Activated naive CD4-positive, alpha-beta T cell treated with anti-CD3 and anti-CD28 coated beads, Interleukin-2, amount 50 U/mL, for 72 hours (primary cell): ENCODE measurements at regions not wholly inside any gene's neighbourhood (a gene's known extent, or its start where the extent isn't known, plus 50 kb on each side); places are given as distances from the start of the nearest gene placed in this dataset.

Experiments used
- ATAC-seq, 2 donors: fragments of 150-1000 bp; cut with Tn5 transposase; 2 replicates each; pipeline ENCODE4 v1.10.0; 2021; ENCODE audit warnings: mild to moderate bottlenecking in 2 of 2, moderate library complexity in 2 of 2
- DNase-seq, 2 donors: peaks; one replicate each; pipeline ENCODE4 v3.0.0; 2021 to 2022; ENCODE audit warnings: low spot score in 2 of 2
- H3K27ac Mint-ChIP-seq, 2 donors: one replicate each; pipeline ENCODE4 v1.8.0; 2022; ENCODE audit warnings: mild to moderate bottlenecking in 2 of 2, mixed read lengths in 2 of 2
- H3K36me3 Mint-ChIP-seq, 2 donors: one replicate each; pipeline ENCODE4 v1.8.0; 2022; ENCODE audit warnings: mixed read lengths in 2 of 2
- H3K9me3 Mint-ChIP-seq, 2 donors: one replicate each; pipeline ENCODE4 v1.8.0; 2022; ENCODE audit warnings: mixed read lengths in 2 of 2

DNA sequence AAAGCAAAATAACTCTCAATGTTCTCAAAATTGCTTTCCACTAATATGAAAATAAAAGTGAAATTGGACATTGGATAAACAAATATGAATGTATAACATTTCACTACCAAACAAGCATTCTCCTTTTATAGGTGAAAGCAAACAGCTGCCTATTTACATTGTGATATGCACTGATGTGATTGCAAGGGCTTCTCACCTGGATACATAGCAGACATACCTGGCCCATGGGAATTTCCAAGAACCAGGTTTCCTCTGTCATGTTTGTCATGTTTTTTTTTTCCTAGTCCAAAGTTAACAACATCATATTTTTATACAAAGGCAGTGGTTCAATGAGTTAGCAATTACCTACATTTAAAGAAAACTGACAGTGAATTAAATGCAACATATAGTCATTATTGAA, 228.5 kb downstream of the ANKRD50 start:
- no peaks in the 10 kb centered on the region for H3K9me3 Mint-ChIP-seq
- DNase-seq = no peak
- ATAC-seq = no peak
- H3K27ac Mint-ChIP-seq = no peak overlapping the region
- H3K36me3 Mint-ChIP-seq = no peaks in the 10 kb centered on the region

DNA sequence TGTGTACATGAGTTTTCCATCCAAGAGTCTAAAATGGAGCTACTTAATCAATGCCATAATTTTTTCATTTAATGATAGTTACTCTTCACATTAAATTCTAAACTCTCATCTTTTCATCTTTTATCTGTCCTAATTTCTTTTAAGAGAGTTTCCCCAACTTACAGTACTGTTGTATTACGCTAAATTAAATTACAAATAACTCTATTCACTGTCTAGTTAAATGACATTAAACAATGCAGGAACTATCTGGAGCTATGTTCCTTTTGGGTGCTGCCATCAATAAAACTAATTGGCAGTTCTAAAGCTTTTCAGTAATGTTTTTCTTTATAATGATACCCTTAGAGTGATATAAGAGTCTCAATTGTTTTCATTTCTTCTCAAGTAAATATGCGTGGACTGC, 227.6 kb downstream of the ANKRD50 start:
- DNase-seq (no peak), ATAC-seq (no peak)
- Mint-ChIP-seq H3K27ac (no peak overlapping the region), H3K36me3 (no peaks in the 10 kb centered on the region), H3K9me3 (no peaks in the 10 kb centered on the region)

- H3K27ac Mint-ChIP-seq = no peak overlapping the region
- peaks cover 7 to 9% of the 10 kb centered on the region in 2 donors for H3K9me3 Mint-ChIP-seq
- DNase-seq = no peak
- ATAC-seq = no peak
- no peaks in the 10 kb centered on the region for H3K36me3 Mint-ChIP-seq
Observed at GRCh38 chr4:124486423-124486822, 226.1 kb downstream of the ANKRD50 start.

DNA sequence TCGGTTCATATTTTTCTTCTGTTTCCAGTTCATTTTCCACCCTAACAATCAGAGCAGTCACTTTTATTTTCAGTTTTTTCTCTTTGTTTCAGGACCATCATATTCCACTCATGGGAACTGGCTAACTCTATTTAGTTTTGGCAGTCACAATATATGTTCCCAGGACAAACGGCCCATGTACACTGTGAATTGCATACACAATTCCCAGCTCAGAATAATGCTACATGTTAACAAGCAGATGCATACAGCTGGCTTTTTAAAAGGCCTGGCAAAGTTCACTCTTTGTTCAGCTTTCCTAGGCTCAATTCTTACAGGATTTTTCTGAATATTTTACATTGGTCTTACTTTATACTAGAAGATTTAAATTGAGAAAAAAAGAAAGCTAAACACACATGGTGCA, 224.9 kb downstream of the ANKRD50 start:
- DNase-seq (no peak), ATAC-seq (no peak)
- Mint-ChIP-seq H3K27ac (no peak overlapping the region), H3K36me3 (no peaks in the 10 kb centered on the region), H3K9me3 (peaks cover 9 to 11% of the 10 kb centered on the region in 2 donors)

GRCh38 chr4:124491361-124492145, 221.0 kb downstream of the ANKRD50 start:
- no peak for DNase-seq

GRCh38 chr4:124499261-124499660, 213.3 kb downstream of the ANKRD50 start:
- no peaks in the 10 kb centered on the region for H3K9me3 Mint-ChIP-seq
- DNase-seq (no peak), ATAC-seq (no peak)
- no peak overlapping the region for H3K27ac Mint-ChIP-seq
- no peaks in the 10 kb centered on the region for H3K36me3 Mint-ChIP-seq

More at GRCh38 chr4:124491361-124492145, 221.0 kb downstream of the ANKRD50 start:
- Mint-ChIP-seq H3K9me3 (peaks cover 10 to 13% of the 10 kb centered on the region in 2 donors), H3K27ac (no peak overlapping the region), H3K36me3 (no peaks in the 10 kb centered on the region)
- no peak for ATAC-seq

GRCh38 chr4:124501576-124501975, 211.0 kb downstream of the ANKRD50 start:
- DNase-seq = no peak

DNA sequence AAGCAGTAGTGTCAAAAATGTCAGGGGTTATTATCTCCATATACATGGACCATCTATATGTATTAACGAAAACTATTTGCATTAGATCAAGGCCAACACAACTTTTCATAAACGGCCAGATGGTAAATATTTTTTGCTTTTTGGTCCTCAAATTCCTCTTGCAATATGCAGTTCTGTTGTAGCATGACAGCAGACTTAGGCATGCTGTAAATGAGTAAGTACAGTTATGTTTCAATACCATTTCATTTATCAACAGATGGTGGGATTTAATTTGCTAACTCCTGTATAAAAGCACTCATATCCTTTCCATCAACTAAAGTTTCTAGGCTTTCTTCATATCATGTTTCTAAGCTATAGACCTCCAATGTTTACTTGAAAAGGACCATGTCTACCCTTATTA, 208.1 kb downstream of the ANKRD50 start:
- H3K36me3 Mint-ChIP-seq = no peaks in the 10 kb centered on the region
- ATAC-seq (no peak), DNase-seq (no peak)
- no peak overlapping the region for H3K27ac Mint-ChIP-seq
- H3K9me3 Mint-ChIP-seq = no peaks in the 10 kb centered on the region

More at GRCh38 chr4:124501576-124501975, 211.0 kb downstream of the ANKRD50 start:
- no peaks in the 10 kb centered on the region for H3K9me3 Mint-ChIP-seq
- H3K27ac Mint-ChIP-seq = no peak overlapping the region
- H3K36me3 Mint-ChIP-seq = no peaks in the 10 kb centered on the region
- ATAC-seq = no peak

GRCh38 chr4:124505211-124505610, 207.3 kb downstream of the ANKRD50 start:
- no peaks in the 10 kb centered on the region for H3K9me3 Mint-ChIP-seq
- no peaks in the 10 kb centered on the region for H3K36me3 Mint-ChIP-seq
- no peak overlapping the region for H3K27ac Mint-ChIP-seq
- no peak for ATAC-seq
- no peak for DNase-seq

DNA sequence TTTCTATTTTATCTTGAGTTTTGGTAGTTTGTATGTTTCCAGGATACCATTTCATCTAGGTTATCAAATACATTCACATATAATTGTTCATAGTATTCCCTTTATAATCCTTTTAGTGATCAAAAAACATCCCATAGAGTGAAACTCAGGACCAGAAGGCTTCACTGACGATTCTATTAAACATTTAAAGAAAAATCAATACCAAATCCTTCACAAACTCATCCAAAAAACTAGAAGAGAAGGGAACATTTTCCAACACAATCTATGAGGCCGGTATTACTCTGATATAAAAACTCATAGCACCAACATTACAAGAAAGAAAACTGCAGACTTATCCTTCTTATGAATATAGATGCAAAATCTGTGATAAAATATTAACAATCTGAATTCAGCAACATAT, 203.4 kb downstream of the ANKRD50 start:
- DNase-seq = no peak
- H3K27ac Mint-ChIP-seq = no peak overlapping the region
- H3K9me3 Mint-ChIP-seq = peaks cover 0 to 4% of the 10 kb centered on the region in 2 donors
- no peaks in the 10 kb centered on the region for H3K36me3 Mint-ChIP-seq
- ATAC-seq = no peak

- H3K27ac Mint-ChIP-seq = no peak overlapping the region
- ATAC-seq = no peak
- DNase-seq = no peak
- no peaks in the 10 kb centered on the region for H3K36me3 Mint-ChIP-seq
- H3K9me3 Mint-ChIP-seq = peaks cover 0 to 4% of the 10 kb centered on the region in 2 donors
Observed at GRCh38 chr4:124514588-124514987, 197.9 kb downstream of the ANKRD50 start.

- DNase-seq (no peak), ATAC-seq (no peak)
- Mint-ChIP-seq H3K36me3 (no peaks in the 10 kb centered on the region), H3K27ac (no peak overlapping the region), H3K9me3 (peaks cover 0 to 4% of the 10 kb centered on the region in 2 donors)
Observed at GRCh38 chr4:124515591-124515990, 196.9 kb downstream of the ANKRD50 start.

- DNase-seq (no peak), ATAC-seq (no peak)
- Mint-ChIP-seq H3K9me3 (no peaks in the 10 kb centered on the region), H3K27ac (no peak overlapping the region), H3K36me3 (no peaks in the 10 kb centered on the region)
Observed at GRCh38 chr4:124519196-124519595, 193.3 kb downstream of the ANKRD50 start.

DNA sequence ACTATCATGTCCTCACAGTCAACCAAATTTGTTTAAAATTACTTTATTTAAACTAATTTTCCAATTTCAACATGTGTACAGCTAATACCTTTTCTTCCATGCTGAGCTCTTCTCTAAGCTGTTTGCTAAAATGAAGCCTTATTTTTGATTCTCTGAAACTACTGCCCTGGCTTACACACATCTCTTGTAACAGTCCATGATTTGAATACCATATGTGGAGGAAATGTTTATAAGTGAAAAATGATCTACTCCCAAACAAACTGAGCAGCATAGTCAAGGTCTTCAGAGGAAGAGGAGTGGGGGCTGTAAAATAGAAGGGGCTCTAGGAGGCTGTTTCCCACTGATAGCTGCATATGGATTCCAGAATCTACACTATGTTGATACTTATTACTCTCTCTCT, 188.7 kb downstream of the ANKRD50 start:
- Mint-ChIP-seq H3K36me3 (no peaks in the 10 kb centered on the region), H3K9me3 (peaks cover 0 to 5% of the 10 kb centered on the region in 2 donors), H3K27ac (no peak overlapping the region)
- no peak for DNase-seq
- no peak for ATAC-seq

DNA sequence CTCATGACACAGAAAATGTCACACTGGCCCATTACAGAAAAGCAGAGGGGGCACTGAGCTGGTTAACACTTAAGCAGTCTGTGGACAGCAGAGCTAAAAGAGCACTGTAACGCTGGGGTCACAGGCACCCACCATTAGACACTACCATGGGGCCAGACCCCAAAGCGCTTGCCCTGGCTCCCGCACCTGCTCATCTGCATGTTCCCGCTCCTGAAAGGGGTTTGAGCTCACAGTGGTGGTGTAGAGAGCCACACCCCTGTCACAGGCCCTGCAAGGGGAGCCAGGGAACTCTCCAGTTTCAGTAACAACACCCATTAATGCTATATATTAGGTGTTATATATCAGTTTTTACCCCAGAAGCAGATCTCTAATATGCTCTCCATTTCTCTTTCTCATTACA, 187.0 kb downstream of the ANKRD50 start:
- DNase-seq = no peak
- Mint-ChIP-seq H3K27ac (no peak overlapping the region), H3K9me3 (peaks cover 0 to 5% of the 10 kb centered on the region in 2 donors), H3K36me3 (no peaks in the 10 kb centered on the region)
- ATAC-seq = no peak

DNA sequence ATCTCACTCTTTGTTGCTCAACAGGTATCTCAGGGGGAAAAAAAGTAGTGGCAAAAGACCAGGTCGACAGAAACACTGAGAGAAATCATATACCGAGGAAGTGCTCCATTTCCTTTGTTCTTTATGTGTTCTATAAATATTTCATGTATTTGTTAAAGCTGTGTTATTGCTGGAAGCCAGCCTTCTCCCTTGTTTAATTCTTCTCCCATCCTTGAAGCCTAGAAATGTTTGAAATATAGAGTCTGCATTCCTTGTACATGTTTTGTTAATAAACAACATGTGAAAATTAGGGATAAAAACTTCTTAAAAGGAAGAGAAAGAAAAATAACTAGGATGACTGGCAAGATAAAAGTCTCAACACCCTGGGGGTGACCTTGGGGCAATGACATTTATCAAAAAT, 186.2 kb downstream of the ANKRD50 start:
- H3K36me3 Mint-ChIP-seq = no peaks in the 10 kb centered on the region
- no peak overlapping the region for H3K27ac Mint-ChIP-seq
- ATAC-seq = no peak
- no peak for DNase-seq
- peaks cover 0 to 5% of the 10 kb centered on the region in 2 donors for H3K9me3 Mint-ChIP-seq

- H3K9me3 Mint-ChIP-seq = peaks cover 0 to 5% of the 10 kb centered on the region in 2 donors
- H3K36me3 Mint-ChIP-seq = no peaks in the 10 kb centered on the region
- DNase-seq (no peak), ATAC-seq (no peak)
- H3K27ac Mint-ChIP-seq = no peak overlapping the region
Observed at GRCh38 chr4:124526769-124527168, 185.8 kb downstream of the ANKRD50 start.

DNA sequence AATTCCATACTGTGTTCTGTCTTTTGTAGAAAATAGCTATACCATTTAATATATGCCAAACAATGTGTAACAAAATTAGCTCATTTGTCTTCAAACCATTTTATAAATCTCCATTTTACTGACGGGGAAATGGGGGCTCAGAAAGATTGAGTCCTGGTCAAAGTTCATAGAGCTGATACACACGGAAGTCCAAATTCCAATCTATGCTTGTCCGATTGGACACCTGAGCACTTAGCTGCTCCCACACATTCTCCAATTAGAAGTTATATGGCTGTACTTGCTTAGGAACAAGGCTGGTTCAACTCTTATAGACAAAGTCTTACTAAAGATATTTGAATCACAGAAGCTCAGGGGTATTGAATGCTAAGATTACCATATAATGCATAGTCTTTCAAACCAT, 185.2 kb downstream of the ANKRD50 start:
- ATAC-seq (no peak), DNase-seq (no peak)

More for the DNA sequence above, 185.2 kb downstream of the ANKRD50 start:
- H3K36me3 Mint-ChIP-seq = no peaks in the 10 kb centered on the region
- H3K27ac Mint-ChIP-seq = no peak overlapping the region
- H3K9me3 Mint-ChIP-seq = peaks cover 0 to 5% of the 10 kb centered on the region in 2 donors
